HCT116 (cell line): ENCODE measurements at regions not wholly inside any gene's neighbourhood (a gene's known extent, or its start where the extent isn't known, plus 50 kb on each side); places are given as distances from the start of the nearest gene placed in this dataset.

Source experiments
- ATAC-seq: fragments of 200-7000 bp; cut with Tn5 transposase; 2 replicates; pipeline ENCODE4 v1.9.1; 2020; ENCODE audit warnings: mild to moderate bottlenecking, moderate library complexity
- BruUV-seq: library from RNA; stranded (reverse); fragments of 400-500 nt; replicated peaks from 2 replicates; lab custom pipeline; 2021; lab: Mats Ljungman, UMichigan
- CTCF ChIA-PET: fragments of 300-600 bp; sonication (Branson Sonifier 250); formaldehyde crosslinking; loops from one replicate; lab custom pipeline; 2021; ENCODE audit warnings: antibody characterized with exemption; lab: Charles Lee
- POLR2A ChIA-PET: fragments of 300-600, 350-600 bp; sonication (Branson Sonifier 250); formaldehyde crosslinking; loops from one replicate; lab custom pipeline; 2021; ENCODE audit warnings: antibody characterized with exemption; lab: Charles Lee
- RAD21 ChIA-PET, 2 experiments: fragments of 300-600 bp; sonication (Branson Sonifier 250); formaldehyde crosslinking; loops; one replicate each; lab custom pipeline; 2023; ENCODE audit warnings: low total read pairs in 2 of 2; ENCODE audit not compliant: uncharacterized antibody in 2 of 2, unreplicated experiment in 2 of 2, low non-redundant PET in 1 of 2; lab: Charles Lee
- DNase-seq: peaks from one replicate; pipeline ENCODE4 v3.0.0-alpha.2; 2010; ENCODE audit warnings: low read depth, low spot score
- H2AFZ ChIP-seq: fragments of 200-600 bp; shearing (Covaris generic), sonication (generic); 2 replicates; pipeline ENCODE4 v1.6.1; 2017; ENCODE audit warnings: low read depth, mixed run types, mixed read lengths, antibody characterized with exemption, low read length; ENCODE audit not compliant: poor library complexity, severe bottlenecking
- H3K27ac ChIP-seq: 2 replicates; pipeline ENCODE4 v1.5.1; 2012; ENCODE audit warnings: low read depth, low read length
- H3K27me3 ChIP-seq: fragments of 200-600 bp; sonication (generic); 2 replicates; pipeline ENCODE4 v1.6.1; 2016; ENCODE audit warnings: mixed run types, low read length, mixed read lengths; ENCODE audit not compliant: insufficient read depth
- H3K36me3 ChIP-seq, 2 experiments: fragments of 200-500 bp in 1 of 2; fragments of 200-600 bp in 1 of 2; sonication (Bioruptor generic) in 1 of 2; sonication (generic) in 1 of 2; 2 replicates each; pipeline versions ENCODE4 v1.5.1 to v1.6.1; 2014 to 2016; ENCODE audit warnings: low read length in 2 of 2, inconsistent platforms in 1 of 2, mixed read lengths in 1 of 2, mixed run types in 1 of 2; ENCODE audit not compliant: insufficient read depth in 2 of 2, control insufficient read depth in 1 of 2
- H3K4me1 ChIP-seq, 2 experiments: fragments of 200-600 bp in 1 of 2; sonication (generic) in 1 of 2; 2 replicates each; pipeline versions ENCODE4 v1.5.1 to v1.6.1; 2012 to 2017; ENCODE audit warnings: low read length in 2 of 2, inconsistent platforms in 1 of 2, mild to moderate bottlenecking in 1 of 2, mixed read lengths in 1 of 2, mixed run types in 1 of 2, moderate library complexity in 1 of 2; ENCODE audit not compliant: insufficient read depth in 2 of 2, control insufficient read depth in 1 of 2
- H3K4me2 ChIP-seq: fragments of 200-600 bp; sonication (generic); 2 replicates; pipeline ENCODE4 v1.6.1; 2017; ENCODE audit warnings: mixed run types, low read length, mixed read lengths
- H3K4me3 ChIP-seq, 2 experiments: fragments of 200-600 bp in 1 of 2; sonication (generic) in 1 of 2; replicated peaks in 1 of 2; 2 replicates each; pipeline ENCODE4 v1.5.1; 2011 to 2016; ENCODE audit warnings: low read length in 2 of 2, control low read depth in 1 of 2, low read depth in 1 of 2, mild to moderate bottlenecking in 1 of 2, mixed read lengths in 1 of 2, mixed run types in 1 of 2
- H3K79me2 ChIP-seq: fragments of 200-600 bp; sonication (generic); 2 replicates; pipeline ENCODE4 v1.6.1; 2017; ENCODE audit warnings: mild to moderate bottlenecking, mixed run types, low read length, moderate library complexity, mixed read lengths; ENCODE audit not compliant: insufficient read depth
- H3K9ac ChIP-seq: fragments of 200-600 bp; sonication (generic); 2 replicates; pipeline ENCODE4 v1.6.1; 2016; ENCODE audit warnings: low read length, mixed read lengths
- H3K9me2 ChIP-seq: fragments of 200-600 bp; sonication (generic), shearing (Covaris generic); 2 replicates; pipeline ENCODE4 v1.6.1; 2017; ENCODE audit warnings: mixed run types, mild to moderate bottlenecking, moderate library complexity; ENCODE audit not compliant: insufficient read depth
- H3K9me3 ChIP-seq, 2 experiments: fragments of 200-500 bp in 1 of 2; fragments of 200-600 bp in 1 of 2; sonication (Bioruptor generic) in 1 of 2; sonication (generic) in 1 of 2; 2 replicates each; pipeline ENCODE4 v1.6.1; 2014 to 2017; ENCODE audit warnings: low read length in 2 of 2, mixed read lengths in 2 of 2, inconsistent platforms in 1 of 2, low read depth in 1 of 2, mild to moderate bottlenecking in 1 of 2, mixed run types in 1 of 2, moderate library complexity in 1 of 2; ENCODE audit not compliant: control insufficient read depth in 1 of 2, insufficient read depth in 1 of 2
- H4K20me1 ChIP-seq: fragments of 200-600 bp; sonication (generic), shearing (Covaris generic); 2 replicates; pipeline ENCODE4 v1.6.1; 2017; ENCODE audit warnings: mixed run types, mild to moderate bottlenecking, moderate library complexity; ENCODE audit not compliant: insufficient read depth
- CBX3 ChIP-seq: IDR thresholded peaks from 2 replicates; pipeline ENCODE4 v1.6.1; 2012; ENCODE audit warnings: low read depth
- CEBPB ChIP-seq: IDR thresholded peaks from 2 replicates; pipeline ENCODE4 v1.6.1; 2012; ENCODE audit warnings: low read depth
- EGR1 ChIP-seq: IDR thresholded peaks from 2 replicates; pipeline ENCODE4 v1.6.1; 2012; ENCODE audit warnings: low read depth
- ELF1 ChIP-seq: IDR thresholded peaks from 2 replicates; pipeline ENCODE4 v1.6.1; 2012; ENCODE audit warnings: low read depth, borderline replicate concordance
- EZH2 ChIP-seq: fragments of 200-600 bp; sonication (generic); IDR thresholded peaks from 2 replicates; pipeline ENCODE4 v1.6.1; 2017; ENCODE audit warnings: antibody characterized with exemption, mixed run types
- FOSL1 ChIP-seq: IDR thresholded peaks from 2 replicates; pipeline ENCODE4 v1.6.1; 2012; ENCODE audit warnings: low read depth
- JUND ChIP-seq: IDR thresholded peaks from 2 replicates; pipeline ENCODE4 v1.6.1; 2012
- POLR2A ChIP-seq: IDR thresholded peaks from 2 replicates; pipeline ENCODE4 v1.7.0; 2011; ENCODE audit warnings: borderline replicate concordance; ENCODE audit not compliant: insufficient read depth, insufficient read length; ENCODE audit errors: extremely low read depth
- POLR2AphosphoS5 ChIP-seq: IDR thresholded peaks from 2 replicates; pipeline ENCODE4 v1.6.1; 2011; ENCODE audit warnings: mild to moderate bottlenecking, low read depth, low read length, moderate library complexity
- RAD21 ChIP-seq: IDR thresholded peaks from 2 replicates; pipeline ENCODE4 v1.6.1; 2012; ENCODE audit warnings: low read depth, mild to moderate bottlenecking
- SIN3A ChIP-seq: IDR thresholded peaks from 2 replicates; pipeline ENCODE4 v1.6.1; 2012; ENCODE audit warnings: low read depth
- SP1 ChIP-seq: IDR thresholded peaks from 2 replicates; pipeline ENCODE4 v1.6.1; 2012; ENCODE audit warnings: low read depth
- SRF ChIP-seq: IDR thresholded peaks from 2 replicates; pipeline ENCODE4 v1.6.1; 2012; ENCODE audit warnings: low read depth
- ZNF274 ChIP-seq: fragments of 200-500 bp; sonication (Bioruptor generic); IDR thresholded peaks from 2 replicates; pipeline ENCODE4 v1.6.1; 2014; ENCODE audit warnings: mild to moderate bottlenecking, low read depth, low read length, inconsistent platforms
- intact Hi-C: fragments of 100-400 bp; cut with micrococcal nuclease; formaldehyde crosslinking; loops from 2 replicates; pipeline ENCODE4 v1.10.0; 2022
- TF ChIP-seq, protein P1 (sequence below), 3 experiments: fragments of 200-600 bp in 1 of 3; sonication (generic) in 1 of 3; IDR thresholded peaks in 2 of 3; conservative IDR thresholded peaks in 1 of 3; 2 replicates each; pipeline ENCODE4 v1.5.1; 2012 to 2017; ENCODE audit warnings: low read depth in 2 of 3, low read length in 2 of 3, antibody characterized with exemption in 1 of 3, borderline replicate concordance in 1 of 3, control low read depth in 1 of 3, mild to moderate bottlenecking in 1 of 3, mixed read lengths in 1 of 3, mixed run types in 1 of 3, moderate library complexity in 1 of 3; ENCODE audit not compliant: insufficient read depth in 1 of 3
- TF ChIP-seq, protein P2 (sequence below): IDR thresholded peaks from 2 replicates; pipeline ENCODE4 v1.6.1; 2012
- TF ChIP-seq, protein P3 (sequence below): IDR thresholded peaks from 2 replicates; pipeline ENCODE4 v1.6.1; 2012; ENCODE audit warnings: low read depth

DNA sequence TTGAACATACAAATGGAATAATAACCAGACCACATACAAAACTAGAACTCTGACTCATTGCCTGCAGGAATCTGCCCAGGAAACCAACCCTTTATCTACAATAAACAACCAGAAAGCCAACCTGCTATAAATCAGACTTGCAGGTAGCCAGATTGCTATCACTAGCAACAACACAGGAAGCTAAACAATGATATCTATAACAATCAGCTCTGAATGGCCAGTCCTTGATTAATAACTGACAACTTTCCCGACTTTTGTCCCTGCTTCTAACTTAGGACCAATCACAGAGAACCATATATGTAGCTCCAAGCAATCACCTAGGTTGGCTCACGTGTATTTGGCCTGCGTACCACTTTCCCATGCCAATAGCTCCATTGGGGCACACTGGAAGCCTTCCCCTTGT lies 470.8 kb downstream of the RIT2 start:
- Histone ChIP-seq H4K20me1 (no peaks in the 10 kb centered on the region), H3K27ac (no peak overlapping the region), H3K36me3 (no peaks in the 10 kb centered on the region), H3K4me2 (no peak overlapping the region), H2AFZ (no peak overlapping the region), H3K4me1 (no peaks in the 10 kb centered on the region), H3K9ac (no peak overlapping the region), H3K27me3 (no peaks in the 10 kb centered on the region), H3K4me3 (no peak overlapping the region), H3K79me2 (no peaks in the 10 kb centered on the region), H3K9me2 (no peaks in the 10 kb centered on the region), H3K9me3 (peaks cover 10 to 28% of the 10 kb centered on the region in 2 experiments; a peak in 2 of 4 replicates)
- ChIA-PET RAD21 (no interaction called here), POLR2A (no interaction called here), CTCF (no interaction called here)
- DNase-seq = no peak
- intact Hi-C loops = no loop called here
- BruUV-seq = no TSS peak
- TF ChIP-seq SP1 (no peak), ELF1 (no peak), POLR2A (no peak), POLR2AphosphoS5 (no peak), ZNF274 (no peak), CEBPB (no peak), EGR1 (no peak), FOSL1 (no peak), SRF (no peak), JUND (no peak), CBX3 (no peak), RAD21 (no peak), EZH2 (no peak), SIN3A (no peak)
- TF ChIP-seq, protein P1, sequence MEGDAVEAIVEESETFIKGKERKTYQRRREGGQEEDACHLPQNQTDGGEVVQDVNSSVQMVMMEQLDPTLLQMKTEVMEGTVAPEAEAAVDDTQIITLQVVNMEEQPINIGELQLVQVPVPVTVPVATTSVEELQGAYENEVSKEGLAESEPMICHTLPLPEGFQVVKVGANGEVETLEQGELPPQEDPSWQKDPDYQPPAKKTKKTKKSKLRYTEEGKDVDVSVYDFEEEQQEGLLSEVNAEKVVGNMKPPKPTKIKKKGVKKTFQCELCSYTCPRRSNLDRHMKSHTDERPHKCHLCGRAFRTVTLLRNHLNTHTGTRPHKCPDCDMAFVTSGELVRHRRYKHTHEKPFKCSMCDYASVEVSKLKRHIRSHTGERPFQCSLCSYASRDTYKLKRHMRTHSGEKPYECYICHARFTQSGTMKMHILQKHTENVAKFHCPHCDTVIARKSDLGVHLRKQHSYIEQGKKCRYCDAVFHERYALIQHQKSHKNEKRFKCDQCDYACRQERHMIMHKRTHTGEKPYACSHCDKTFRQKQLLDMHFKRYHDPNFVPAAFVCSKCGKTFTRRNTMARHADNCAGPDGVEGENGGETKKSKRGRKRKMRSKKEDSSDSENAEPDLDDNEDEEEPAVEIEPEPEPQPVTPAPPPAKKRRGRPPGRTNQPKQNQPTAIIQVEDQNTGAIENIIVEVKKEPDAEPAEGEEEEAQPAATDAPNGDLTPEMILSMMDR (IDR thresholded peaks at IDR 0.05 in 2 of 3, conservative IDR thresholded peaks at IDR 0.05 in 1 of 3; ENCODE audit: borderline replicate concordance in 1 of 3, insufficient read depth in 1 of 3, low read depth in 2 of 3, low read length in 2 of 3) = no peak
- TF ChIP-seq, protein P2, sequence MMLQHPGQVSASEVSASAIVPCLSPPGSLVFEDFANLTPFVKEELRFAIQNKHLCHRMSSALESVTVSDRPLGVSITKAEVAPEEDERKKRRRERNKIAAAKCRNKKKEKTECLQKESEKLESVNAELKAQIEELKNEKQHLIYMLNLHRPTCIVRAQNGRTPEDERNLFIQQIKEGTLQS = no peak
- TF ChIP-seq, protein P3, sequence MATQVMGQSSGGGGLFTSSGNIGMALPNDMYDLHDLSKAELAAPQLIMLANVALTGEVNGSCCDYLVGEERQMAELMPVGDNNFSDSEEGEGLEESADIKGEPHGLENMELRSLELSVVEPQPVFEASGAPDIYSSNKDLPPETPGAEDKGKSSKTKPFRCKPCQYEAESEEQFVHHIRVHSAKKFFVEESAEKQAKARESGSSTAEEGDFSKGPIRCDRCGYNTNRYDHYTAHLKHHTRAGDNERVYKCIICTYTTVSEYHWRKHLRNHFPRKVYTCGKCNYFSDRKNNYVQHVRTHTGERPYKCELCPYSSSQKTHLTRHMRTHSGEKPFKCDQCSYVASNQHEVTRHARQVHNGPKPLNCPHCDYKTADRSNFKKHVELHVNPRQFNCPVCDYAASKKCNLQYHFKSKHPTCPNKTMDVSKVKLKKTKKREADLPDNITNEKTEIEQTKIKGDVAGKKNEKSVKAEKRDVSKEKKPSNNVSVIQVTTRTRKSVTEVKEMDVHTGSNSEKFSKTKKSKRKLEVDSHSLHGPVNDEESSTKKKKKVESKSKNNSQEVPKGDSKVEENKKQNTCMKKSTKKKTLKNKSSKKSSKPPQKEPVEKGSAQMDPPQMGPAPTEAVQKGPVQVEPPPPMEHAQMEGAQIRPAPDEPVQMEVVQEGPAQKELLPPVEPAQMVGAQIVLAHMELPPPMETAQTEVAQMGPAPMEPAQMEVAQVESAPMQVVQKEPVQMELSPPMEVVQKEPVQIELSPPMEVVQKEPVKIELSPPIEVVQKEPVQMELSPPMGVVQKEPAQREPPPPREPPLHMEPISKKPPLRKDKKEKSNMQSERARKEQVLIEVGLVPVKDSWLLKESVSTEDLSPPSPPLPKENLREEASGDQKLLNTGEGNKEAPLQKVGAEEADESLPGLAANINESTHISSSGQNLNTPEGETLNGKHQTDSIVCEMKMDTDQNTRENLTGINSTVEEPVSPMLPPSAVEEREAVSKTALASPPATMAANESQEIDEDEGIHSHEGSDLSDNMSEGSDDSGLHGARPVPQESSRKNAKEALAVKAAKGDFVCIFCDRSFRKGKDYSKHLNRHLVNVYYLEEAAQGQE = no peak
- no peak for ATAC-seq
